Stimulated activated CD4-positive, alpha-beta T cell treated with anti-CD3 and anti-CD28 coated beads, TNF-alpha, amount 100 ng/mL, for 24 hours (primary cell): ENCODE measurements at regions not wholly inside any gene's neighbourhood (a gene's known extent, or its start where the extent isn't known, plus 50 kb on each side); places are given as distances from the start of the nearest gene placed in this dataset.
"Not testable (repeated sequence)": the region's sequence is repeated elsewhere in the genome, so short reads cannot be mapped to it uniquely, and the experiment has no call there.

Experiments used
- DNase-seq, 3 experiments: peaks; one replicate each; pipeline ENCODE4 v3.0.0-alpha.2; 2020; ENCODE audit warnings: low read depth in 3 of 3

DNA sequence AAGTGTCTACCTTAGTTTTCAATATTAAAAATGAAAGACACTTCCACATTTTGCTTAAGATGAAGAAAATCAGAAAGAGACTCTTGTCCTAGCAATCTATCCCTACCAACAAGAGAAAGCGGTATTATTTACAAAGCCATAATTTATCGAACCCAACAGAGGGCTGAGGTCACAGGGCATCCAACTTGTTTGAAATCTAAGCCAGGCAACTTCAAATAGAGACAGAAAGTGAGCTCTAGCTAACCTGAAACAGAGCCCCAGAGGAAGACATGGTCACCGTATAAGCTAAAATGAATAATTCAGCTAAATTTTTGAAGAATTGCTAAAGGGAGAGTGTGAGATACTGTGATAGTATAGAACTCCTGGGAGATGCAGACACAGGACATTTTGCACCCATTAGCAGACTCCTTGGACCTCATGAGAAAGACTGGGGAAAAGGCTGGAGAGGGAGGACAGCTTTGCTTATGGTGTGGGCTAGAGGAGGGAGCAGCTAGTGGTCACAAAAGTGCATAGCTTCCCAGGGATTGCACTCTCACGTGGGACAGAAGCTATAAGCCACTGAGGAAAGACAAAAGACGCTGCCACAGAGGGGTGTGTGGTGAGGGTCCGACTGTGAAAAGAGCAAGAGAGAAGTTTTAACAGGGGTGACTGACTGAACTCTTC lies 624.2 kb upstream of the GRIN3A start:
- DNase-seq, result no peak

- DNase-seq, result no peak
These were observed 622.4 kb upstream of the GRIN3A start for GRCh38 chr9:102360846-102361245.

DNA sequence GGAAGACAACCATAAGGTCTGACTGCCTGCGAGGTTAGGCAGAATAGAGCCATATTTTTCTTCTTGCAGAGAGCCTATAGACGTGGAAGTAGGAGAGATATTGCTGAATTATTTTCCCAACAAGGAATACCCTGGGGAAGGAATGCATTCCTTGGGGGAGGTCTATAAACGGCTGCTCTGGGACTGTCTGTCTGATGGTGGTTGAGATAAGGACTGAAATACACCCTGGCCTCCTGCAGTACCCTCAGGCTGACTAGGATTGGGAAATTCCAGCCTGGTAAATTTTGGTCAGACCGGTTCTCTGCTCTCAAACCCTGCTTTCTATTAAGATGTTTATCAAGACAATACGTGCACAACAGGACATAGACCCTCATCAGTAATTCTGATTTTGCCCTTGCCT lies 617.5 kb upstream of the GRIN3A start:
- DNase-seq, result no peak

DNA sequence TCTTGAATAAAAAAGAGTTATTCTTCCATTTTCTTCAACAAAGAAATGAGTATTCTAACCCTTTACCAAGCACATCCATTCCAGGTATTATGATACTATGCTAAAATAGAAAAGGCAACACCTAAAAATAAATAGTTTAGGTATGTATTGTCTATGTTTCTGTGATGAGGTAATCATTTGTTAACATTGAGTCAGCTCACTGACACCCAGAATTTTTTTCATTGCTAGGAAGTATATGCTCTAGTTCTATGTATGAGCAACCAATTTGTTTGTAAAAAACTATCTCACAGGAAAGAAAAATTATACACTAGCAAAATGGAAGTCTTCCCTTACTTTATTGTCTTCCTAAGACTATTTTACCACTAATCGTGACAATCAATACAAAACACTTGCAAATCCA lies 615.6 kb upstream of the GRIN3A start:
- DNase-seq, result no peak

- not testable (repeated sequence) for DNase-seq
These were observed 599.0 kb upstream of the GRIN3A start for GRCh38 chr9:102337471-102337870.

DNA sequence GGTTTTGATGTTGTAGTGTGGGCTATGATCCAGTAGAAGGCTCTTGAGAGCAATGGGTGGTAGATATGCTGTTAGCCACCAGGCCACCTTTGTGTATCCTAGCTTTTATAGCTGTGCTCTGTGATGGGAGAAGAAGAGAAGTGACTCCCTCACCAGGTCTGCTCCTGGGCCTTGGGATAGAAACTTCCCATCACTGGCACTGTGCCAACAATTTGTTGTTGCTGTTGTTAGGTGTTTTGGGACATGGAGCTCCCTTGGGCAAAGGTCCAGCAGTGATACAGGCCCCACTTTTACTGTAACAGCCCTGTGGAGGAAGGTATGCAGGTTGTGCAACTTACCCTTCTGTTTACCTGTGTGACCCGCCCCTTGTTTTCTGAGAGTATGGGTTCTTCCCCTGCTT lies 570.9 kb upstream of the GRIN3A start:
- DNase-seq, result no peak

DNA sequence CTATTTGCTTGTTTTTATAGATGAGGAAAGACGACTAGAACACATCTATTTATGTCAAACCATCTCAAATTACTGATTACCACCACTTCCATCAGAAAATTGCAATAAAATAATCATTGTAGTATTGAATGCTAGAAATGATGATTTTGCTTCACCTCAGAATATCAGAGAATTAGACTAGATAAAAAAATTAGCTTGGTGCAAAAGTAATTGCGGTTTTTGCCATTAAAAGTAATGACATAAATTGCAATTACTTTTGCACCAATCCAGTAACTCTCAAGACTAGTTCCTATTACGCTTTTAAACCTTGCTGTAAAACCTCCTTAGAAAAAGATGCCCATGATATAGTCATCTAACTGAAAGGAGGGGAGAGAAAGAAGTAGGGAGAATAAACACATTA lies 556.7 kb upstream of the GRIN3A start:
- DNase-seq, result no peak

GRCh38 chr9:102273952-102274351 lies 535.5 kb upstream of the GRIN3A start:
- DNase-seq, result no peak

GRCh38 chr9:102253099-102253498 lies 514.7 kb upstream of the GRIN3A start:
- no peak for DNase-seq

DNA sequence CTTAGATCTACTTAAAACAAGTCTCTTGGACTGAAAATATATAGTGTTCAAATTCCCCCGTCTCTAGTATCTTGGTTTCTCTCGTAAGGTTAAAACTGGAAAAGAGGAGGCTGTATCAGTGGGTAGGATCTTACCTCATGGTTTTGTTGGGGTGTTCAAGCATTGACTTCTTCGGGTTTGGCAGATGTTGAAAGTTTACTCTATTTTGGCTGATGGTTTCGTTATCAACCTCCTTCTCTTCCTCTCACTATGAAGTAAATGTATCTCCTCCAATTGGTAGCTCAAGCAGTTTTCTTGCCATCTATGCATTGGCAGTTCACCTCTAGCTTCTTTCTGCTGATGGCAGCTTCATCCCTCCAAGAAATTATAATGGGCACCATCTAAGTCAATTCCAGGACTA lies 506.5 kb upstream of the GRIN3A start:
- DNase-seq, result no peak

DNA sequence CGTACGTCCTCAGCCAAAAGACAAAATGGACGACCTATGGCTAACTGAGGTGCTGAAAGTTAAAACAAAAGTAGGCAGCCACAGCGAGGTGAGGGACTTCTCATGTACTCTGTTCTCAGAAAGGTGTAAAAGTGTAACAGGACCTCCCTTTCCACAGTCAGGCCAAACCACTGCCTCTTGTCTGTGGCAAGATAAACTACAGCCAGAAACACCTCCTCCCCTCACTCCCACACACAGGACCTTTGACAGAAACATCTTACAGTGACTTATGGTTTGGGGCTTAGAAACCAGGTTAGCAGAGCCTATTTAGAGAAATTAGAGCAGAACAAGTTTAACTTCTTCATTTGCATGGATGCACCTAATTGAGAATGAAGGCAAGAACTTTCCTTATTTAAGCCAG lies 499.1 kb upstream of the GRIN3A start:
- no peak for DNase-seq

- DNase-seq, result no peak
These were observed 498.6 kb upstream of the GRIN3A start for GRCh38 chr9:102237094-102237493.

- not testable (repeated sequence) for DNase-seq
These were observed 489.0 kb upstream of the GRIN3A start for GRCh38 chr9:102227416-102227815.

- DNase-seq, result no peak
These were observed 487.5 kb upstream of the GRIN3A start for GRCh38 chr9:102225841-102226441.

DNA sequence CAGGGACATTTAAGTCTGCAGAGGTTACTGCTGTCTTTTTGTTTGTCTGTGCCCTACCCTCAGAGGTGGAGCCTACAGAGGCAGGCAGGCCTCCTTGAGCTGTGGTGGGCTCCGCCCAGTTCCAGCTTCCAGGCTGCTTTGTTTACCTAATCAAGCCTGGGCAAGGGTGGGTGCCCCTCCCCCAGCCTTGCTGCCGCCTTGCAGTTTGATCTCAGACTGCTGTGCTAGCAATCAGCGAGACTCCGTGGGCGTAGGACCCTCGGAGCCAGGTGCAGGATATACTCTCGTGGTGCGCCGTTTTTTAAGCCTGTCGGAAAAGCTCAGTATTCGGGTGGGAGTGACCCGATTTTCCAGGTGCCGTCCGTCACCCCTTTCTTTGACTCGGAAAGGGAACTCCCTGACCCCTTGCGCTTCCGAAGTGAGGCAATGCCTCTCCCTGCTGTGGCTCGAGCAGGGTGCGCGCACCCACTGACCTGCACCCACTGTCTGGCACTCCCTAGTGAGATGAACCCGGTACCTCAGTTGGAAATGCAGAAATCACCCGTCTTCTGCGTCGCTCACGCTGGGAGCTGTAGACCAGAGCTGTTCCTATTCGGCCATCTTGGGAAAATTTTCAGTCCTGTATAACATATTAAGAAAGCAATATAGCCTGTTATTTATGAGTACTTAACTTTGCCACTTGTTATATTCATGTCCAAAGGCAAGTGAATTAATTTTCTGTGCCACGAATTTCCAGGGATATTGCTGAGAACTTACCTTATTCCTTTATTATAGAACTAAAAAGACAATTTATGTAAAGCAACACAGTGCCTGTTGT lies 485.1 kb upstream of the GRIN3A start:
- DNase-seq, result not testable (repeated sequence)

DNA sequence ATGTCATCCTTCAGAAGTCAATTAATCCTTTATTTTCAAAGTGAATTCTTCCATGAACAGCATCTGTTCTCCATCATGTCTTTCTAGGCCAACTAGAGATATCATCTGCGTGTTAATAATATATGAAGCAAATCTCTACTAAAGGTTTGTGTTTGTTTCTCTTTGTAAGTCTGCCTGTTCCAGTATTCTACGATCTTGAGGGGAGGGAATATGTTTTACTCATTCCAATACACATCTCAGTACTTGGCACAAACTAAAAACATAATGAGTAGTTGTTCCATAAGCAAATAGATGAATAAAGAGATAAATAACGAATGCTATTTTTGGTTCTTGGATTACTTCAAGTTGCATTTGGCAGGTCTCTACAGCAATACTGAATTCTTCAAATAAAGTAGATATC lies 470.7 kb upstream of the GRIN3A start:
- DNase-seq, result no peak

DNA sequence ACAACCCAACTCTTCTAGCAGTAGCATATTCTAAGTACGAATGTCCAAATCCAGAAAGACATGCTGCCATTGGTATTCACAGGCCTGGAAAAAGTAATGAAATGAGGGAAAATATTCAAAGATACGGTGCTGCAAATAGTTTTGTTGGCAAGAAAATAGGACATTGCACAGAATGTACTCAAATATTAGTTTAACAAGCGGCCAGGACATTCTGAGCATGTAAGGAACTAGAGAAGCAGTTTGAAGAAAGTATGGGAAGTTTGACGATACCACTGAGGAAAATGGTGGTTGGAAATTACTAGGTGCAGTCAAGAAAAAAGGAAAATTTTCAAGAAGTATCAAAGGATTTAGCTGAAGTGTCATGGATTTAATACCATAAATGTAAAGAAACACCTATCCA lies 468.0 kb upstream of the GRIN3A start:
- no peak for DNase-seq

GRCh38 chr9:102205251-102205650 lies 466.8 kb upstream of the GRIN3A start:
- no peak for DNase-seq

DNA sequence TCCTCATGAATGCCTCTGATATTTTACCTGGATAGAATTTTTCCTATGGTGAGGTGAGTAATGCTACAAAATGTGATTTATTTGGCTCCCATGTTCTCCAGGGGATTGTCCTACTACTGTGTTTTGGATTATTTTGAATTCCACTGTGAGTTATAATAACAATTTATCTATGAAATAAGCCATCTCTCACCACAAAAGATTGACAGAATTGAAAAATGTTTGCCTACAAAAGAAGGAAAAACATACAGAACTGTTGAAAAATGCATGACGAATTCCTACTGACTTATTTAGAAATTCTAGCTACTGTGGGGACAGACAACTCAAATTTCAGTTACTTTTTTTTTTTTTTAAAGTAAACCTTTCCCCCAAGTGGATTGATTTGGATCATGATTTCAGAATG lies 463.7 kb upstream of the GRIN3A start:
- DNase-seq, result no peak

- no peak for DNase-seq
These were observed 447.5 kb upstream of the GRIN3A start for GRCh38 chr9:102185962-102186361.

DNA sequence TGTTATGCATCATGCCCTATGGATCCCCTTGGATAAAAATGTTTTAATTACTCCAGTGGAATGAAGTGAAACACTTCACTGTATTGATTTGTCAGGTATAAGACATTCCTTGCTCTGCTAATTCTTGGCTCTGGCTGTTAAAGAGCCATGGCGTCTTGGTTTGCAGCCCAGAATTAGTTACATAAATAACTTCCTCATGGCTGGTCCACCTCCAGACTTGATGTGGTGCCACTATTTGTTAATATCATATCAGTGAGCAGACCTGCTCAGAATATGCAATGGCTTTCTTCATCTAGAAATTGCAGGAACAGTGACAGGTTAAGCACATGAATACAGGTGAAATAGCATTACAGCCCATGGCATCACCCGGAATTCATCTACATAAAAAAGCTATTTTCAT lies 446.9 kb upstream of the GRIN3A start:
- DNase-seq, result no peak

- no peak for DNase-seq
These were observed 440.4 kb upstream of the GRIN3A start for GRCh38 chr9:102178811-102179210.

- DNase-seq, result not testable (repeated sequence)
These were observed 435.8 kb upstream of the GRIN3A start for GRCh38 chr9:102174202-102174601.
